ENCODE measurements at regions not wholly inside any gene's neighbourhood (a gene's known extent, or its start where the extent isn't known, plus 50 kb on each side); places are given as distances from the start of the nearest gene placed in this dataset.

- TF ChIP-seq POLR2A (IDR thresholded peaks at IDR 0.05) (no peak), CTCF (IDR thresholded peaks at IDR 0.05) (no peak)
- WGBS, 2 donors: 45 to 55% methylated on average over 4 of the region's 4 CpGs
- Histone ChIP-seq H3K9me3 (no peaks in the 10 kb centered on the region), H3K27me3 (no peaks in the 10 kb centered on the region), H3K36me3 (no peaks in the 10 kb centered on the region), H3K4me3 (replicated peaks in 1 of 3) (no peak overlapping the region), H3K4me1 (peaks cover 17 to 30% of the 10 kb centered on the region in 2 donors), H3K27ac (no peak overlapping the region)
- intact Hi-C loops (cut with DNase I): no loop called here
- peak; percentile 24 to 51 for DNase-seq
These were observed 239.7 kb upstream of the RGS6 start for GRCh38 chr14:71692496-71692895.

GRCh38 chr14:71693381-71693780 is 238.8 kb upstream of the RGS6 start:
- no peaks in the 10 kb centered on the region for H3K9me3 ChIP-seq
- H3K4me3 ChIP-seq (replicated peaks in 1 of 3): no peak overlapping the region
- WGBS, 2 donors: 82 to 85% methylated on average over 6 of the region's 6 CpGs
- no peaks in the 10 kb centered on the region for H3K27me3 ChIP-seq
- DNase-seq: no peak
- TF ChIP-seq CTCF (IDR thresholded peaks at IDR 0.05): no peak
- no peak for TF ChIP-seq POLR2A (IDR thresholded peaks at IDR 0.05)
- H3K27ac ChIP-seq: no peak overlapping the region
- intact Hi-C loops (cut with DNase I): no loop called here
- H3K4me1 ChIP-seq: peaks cover 17 to 30% of the 10 kb centered on the region in 2 donors
- no peaks in the 10 kb centered on the region for H3K36me3 ChIP-seq

DNA sequence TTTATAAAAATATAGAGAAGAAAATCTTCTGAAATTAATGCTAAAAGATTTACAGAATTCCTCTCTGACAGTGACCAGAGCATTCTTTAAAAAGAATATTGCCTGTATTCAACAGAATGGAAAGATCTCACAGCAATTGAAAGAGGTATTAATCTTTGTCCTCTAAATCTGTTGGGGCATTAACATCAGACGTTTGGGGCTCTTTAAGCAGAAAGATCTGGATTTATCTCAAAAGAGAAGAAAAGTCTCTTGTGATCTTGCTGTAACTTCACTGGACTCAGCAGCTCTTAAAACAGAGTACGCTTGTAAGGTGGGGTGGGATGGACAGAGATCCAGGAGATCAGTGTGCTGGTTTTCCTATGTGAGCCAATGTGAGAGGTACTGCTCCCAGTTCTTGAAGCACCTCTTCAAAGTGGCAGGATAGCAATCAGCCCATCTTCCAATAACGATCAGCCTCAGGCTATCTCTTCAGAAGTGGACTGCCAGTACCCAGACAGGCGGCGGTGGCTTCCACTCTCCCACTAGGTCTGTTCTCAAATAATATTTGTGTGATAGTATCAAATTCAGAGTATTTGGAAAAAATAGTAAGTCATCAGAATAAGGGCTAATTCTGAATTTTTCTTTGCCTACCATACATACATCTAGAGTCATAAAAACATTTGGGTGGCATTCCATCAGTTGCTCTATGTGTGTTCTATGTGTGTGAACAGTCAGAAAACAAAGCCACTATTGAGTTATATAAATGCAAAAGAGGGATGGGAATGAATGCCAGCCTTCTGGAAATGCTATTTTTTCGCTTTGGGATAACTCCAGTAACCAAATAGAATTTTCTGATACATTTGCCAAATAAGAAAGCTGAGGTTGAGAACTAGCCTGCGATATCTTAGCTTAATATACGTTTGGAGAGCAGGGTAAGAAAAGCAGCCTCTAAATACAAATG is 237.4 kb upstream of the RGS6 start:
- Histone ChIP-seq H3K27ac (peak overlapping the region in 2 of 3 donors; percentile 20 to 55), H3K36me3 (no peaks in the 10 kb centered on the region), H3K4me3 (replicated peaks in 1 of 3) (no peak overlapping the region), H3K27me3 (no peaks in the 10 kb centered on the region), H3K4me1 (peaks cover 21 to 36% of the 10 kb centered on the region in 2 donors), H3K9me3 (no peaks in the 10 kb centered on the region)
- TF ChIP-seq POLR2A (IDR thresholded peaks at IDR 0.05) (no peak), CTCF (IDR thresholded peaks at IDR 0.05) (no peak)
- 91% methylated on average over 8 of the region's 8 CpGs for WGBS, 2 donors
- intact Hi-C loops (cut with DNase I): no loop called here
- no peak for DNase-seq

- intact Hi-C loops (cut with DNase I): no loop called here
- WGBS, 2 donors: 76 to 78% methylated on average over 6 of the region's 6 CpGs
These were observed 236.4 kb upstream of the RGS6 start for GRCh38 chr14:71695611-71696350.

More at GRCh38 chr14:71695611-71696350, 236.4 kb upstream of the RGS6 start:
- peaks cover 21 to 40% of the 10 kb centered on the region in 2 donors for H3K4me1 ChIP-seq
- no peaks in the 10 kb centered on the region for H3K36me3 ChIP-seq
- peak overlapping the region in 2 of 3 donors; percentile 26 to 55 for H3K27ac ChIP-seq
- H3K9me3 ChIP-seq: no peaks in the 10 kb centered on the region
- no peak for DNase-seq
- H3K4me3 ChIP-seq (replicated peaks in 1 of 3): no peak overlapping the region
- H3K27me3 ChIP-seq: no peaks in the 10 kb centered on the region
- no peak for TF ChIP-seq POLR2A (IDR thresholded peaks at IDR 0.05)
- no peak for TF ChIP-seq CTCF (IDR thresholded peaks at IDR 0.05)
